SK-N-MC (cell line): ENCODE measurements at regions not wholly inside any gene's neighbourhood (a gene's known extent, or its start where the extent isn't known, plus 50 kb on each side); places are given as distances from the start of the nearest gene placed in this dataset.

Experiments used
- EZH2 ChIP-seq: fragments of 200-600 bp; sonication (generic); IDR thresholded peaks from one replicate; pipeline ENCODE4 v1.6.1; 2017; ENCODE audit warnings: antibody characterized with exemption
- FOXP2 ChIP-seq: optimal IDR thresholded peaks from 2 replicates; pipeline ENCODE3; 2011; ENCODE audit warnings: mild to moderate bottlenecking, moderate library complexity; ENCODE audit not compliant: insufficient read depth; ENCODE audit errors: extremely low read length, control extremely low read depth
- POLR2AphosphoS5 ChIP-seq: IDR thresholded peaks from 2 replicates; pipeline ENCODE4 v1.6.1; 2012; ENCODE audit warnings: mild to moderate bottlenecking, low read depth, low read length, borderline replicate concordance

- TF ChIP-seq EZH2, result no peak
- TF ChIP-seq POLR2AphosphoS5, result no peak
- no peak for TF ChIP-seq FOXP2
These were observed 693.7 kb downstream of the PCDH18 start for GRCh38 chr4:136838607-136839006.
